HEK293T (cell line): ENCODE measurements at regions not wholly inside any gene's neighbourhood (a gene's known extent, or its start where the extent isn't known, plus 50 kb on each side); places are given as distances from the start of the nearest gene placed in this dataset.

Experiments
- ARNT ChIP-seq: fragments of 450-650 bp; IDR thresholded peaks from 2 replicates; pipeline ENCODE4 v1.6.1; 2017; ENCODE audit warnings: mild to moderate bottlenecking
- BHLHE40 ChIP-seq: fragments of 450-650 bp; IDR thresholded peaks from 2 replicates; pipeline ENCODE4 v1.6.1; 2016; ENCODE audit warnings: mild to moderate bottlenecking, moderate library complexity, borderline replicate concordance
- ELF4 ChIP-seq: fragments of 450-650 bp; IDR thresholded peaks from 2 replicates; pipeline ENCODE4 v1.6.1; 2017; ENCODE audit warnings: antibody characterized with exemption
- FOXA1 ChIP-seq: fragments of 450-650 bp; IDR thresholded peaks from 2 replicates; pipeline ENCODE4 v1.6.1; 2016; ENCODE audit warnings: mild to moderate bottlenecking
- FOXM1 ChIP-seq: fragments of 450-650 bp; IDR thresholded peaks from 2 replicates; pipeline ENCODE4 v1.6.1; 2017; ENCODE audit warnings: mild to moderate bottlenecking, borderline replicate concordance
- HDGF ChIP-seq: fragments of 450-650 bp; IDR thresholded peaks from 2 replicates; pipeline ENCODE4 v1.6.1; 2017; ENCODE audit warnings: antibody characterized with exemption, borderline replicate concordance
- L3MBTL2 ChIP-seq: fragments of 450-650 bp; conservative IDR thresholded peaks from 2 replicates; pipeline ENCODE4 v1.6.1; 2016; ENCODE audit warnings: mild to moderate bottlenecking
- SP1 ChIP-seq: fragments of 450-650 bp; IDR thresholded peaks from 2 replicates; pipeline ENCODE4 v1.6.1; 2017
- SUZ12 ChIP-seq: fragments of 450-650 bp; IDR thresholded peaks from 2 replicates; pipeline ENCODE4 v1.6.1; 2016; ENCODE audit warnings: mild to moderate bottlenecking
- TF ChIP-seq, protein P1 (sequence below): fragments of 450-650 bp; IDR thresholded peaks from 2 replicates; pipeline ENCODE4 v1.6.1; 2016

DNA sequence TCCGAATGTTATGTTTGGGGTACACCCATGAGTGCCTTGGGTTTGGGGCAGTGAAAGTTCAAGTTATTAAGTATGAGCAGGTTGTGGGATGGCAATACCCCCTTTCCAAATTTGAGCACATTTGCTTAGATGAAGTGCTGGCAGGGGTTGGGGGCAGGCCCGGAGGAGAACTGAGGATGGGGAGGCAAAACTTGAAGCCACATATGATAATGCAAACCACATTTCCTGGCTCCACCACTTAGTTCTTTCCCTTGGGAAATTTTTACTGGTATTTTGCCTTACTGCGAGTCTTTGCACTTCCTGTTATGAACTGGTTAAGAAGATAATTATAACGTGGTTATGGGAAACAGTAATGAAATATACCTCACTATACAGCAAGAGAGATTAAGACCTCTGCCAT is 336.0 kb upstream of the ONECUT1 start:
- TF ChIP-seq BHLHE40, result no peak
- no peak for TF ChIP-seq SP1
- no peak for TF ChIP-seq FOXM1
- TF ChIP-seq FOXA1, result no peak
- TF ChIP-seq ELF4, result no peak
- TF ChIP-seq SUZ12, result no peak
- TF ChIP-seq L3MBTL2, result no peak
- TF ChIP-seq, protein P1, sequence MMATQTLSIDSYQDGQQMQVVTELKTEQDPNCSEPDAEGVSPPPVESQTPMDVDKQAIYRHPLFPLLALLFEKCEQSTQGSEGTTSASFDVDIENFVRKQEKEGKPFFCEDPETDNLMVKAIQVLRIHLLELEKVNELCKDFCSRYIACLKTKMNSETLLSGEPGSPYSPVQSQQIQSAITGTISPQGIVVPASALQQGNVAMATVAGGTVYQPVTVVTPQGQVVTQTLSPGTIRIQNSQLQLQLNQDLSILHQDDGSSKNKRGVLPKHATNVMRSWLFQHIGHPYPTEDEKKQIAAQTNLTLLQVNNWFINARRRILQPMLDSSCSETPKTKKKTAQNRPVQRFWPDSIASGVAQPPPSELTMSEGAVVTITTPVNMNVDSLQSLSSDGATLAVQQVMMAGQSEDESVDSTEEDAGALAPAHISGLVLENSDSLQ, result no peak
- TF ChIP-seq ARNT, result no peak
- TF ChIP-seq HDGF, result no peak
